GM23338 (cell line): ENCODE measurements at regions not wholly inside any gene's neighbourhood (a gene's known extent, or its start where the extent isn't known, plus 50 kb on each side); places are given as distances from the start of the nearest gene placed in this dataset.

Source experiments
- ATAC-seq: fragments of 200-7000 bp; cut with Tn5 transposase; 3 replicates; pipeline ENCODE4 v1.9.1; 2020
- DNase-seq: peaks from one replicate; pipeline ENCODE4 v3.0.0-alpha.2; 2015; ENCODE audit warnings: low spot score
- H2AFZ ChIP-seq: fragments of 200-600 bp; sonication (generic); 2 replicates; pipeline ENCODE4 v1.8.0; 2016; ENCODE audit warnings: antibody characterized with exemption, mild to moderate bottlenecking, moderate library complexity
- H3F3A ChIP-seq: fragments of 200-600 bp; sonication (generic); replicated peaks from 2 replicates; pipeline ENCODE4 v1.8.0; 2017; ENCODE audit warnings: antibody characterized with exemption, mixed run types, low read depth
- H3K27ac ChIP-seq: fragments of 200-600 bp; sonication (generic); 2 replicates; pipeline ENCODE4 v1.6.1; 2016; ENCODE audit warnings: low read depth
- H3K27me3 ChIP-seq: fragments of 200-600 bp; sonication (generic); 2 replicates; pipeline ENCODE4 v1.8.0; 2016; ENCODE audit warnings: mild to moderate bottlenecking, mixed run types, moderate library complexity; ENCODE audit not compliant: insufficient read depth
- H3K36me3 ChIP-seq: fragments of 200-600 bp; sonication (generic); 2 replicates; pipeline ENCODE4 v1.8.0; 2016; ENCODE audit warnings: mild to moderate bottlenecking; ENCODE audit not compliant: insufficient read depth
- H3K4me1 ChIP-seq: fragments of 200-600 bp; sonication (generic); 2 replicates; pipeline ENCODE4 v1.8.0; 2016; ENCODE audit warnings: mild to moderate bottlenecking, moderate library complexity; ENCODE audit not compliant: insufficient read depth
- H3K4me2 ChIP-seq: fragments of 200-600 bp; sonication (generic); 2 replicates; pipeline ENCODE4 v1.7.1; 2017; ENCODE audit warnings: mixed run types
- H3K4me3 ChIP-seq: fragments of 200-600 bp; sonication (generic); 2 replicates; pipeline ENCODE4 v1.6.1; 2016; ENCODE audit warnings: mixed run types
- H3K79me2 ChIP-seq: fragments of 200-600 bp; sonication (generic); replicated peaks from 2 replicates; pipeline ENCODE4 v1.8.0; 2017; ENCODE audit warnings: mild to moderate bottlenecking; ENCODE audit not compliant: insufficient read depth
- H3K9me2 ChIP-seq: fragments of 200-600 bp; sonication (generic); 2 replicates; pipeline ENCODE4 v1.8.0; 2017; ENCODE audit not compliant: insufficient read depth
- H4K20me1 ChIP-seq: fragments of 200-600 bp; sonication (generic); replicated peaks from 2 replicates; pipeline ENCODE4 v1.8.0; 2017; ENCODE audit warnings: mild to moderate bottlenecking; ENCODE audit not compliant: insufficient read depth
- H3K27ac Mint-ChIP-seq: 2 replicates; pipeline ENCODE4 v1.8.0; 2020; ENCODE audit warnings: inconsistent platforms, mild to moderate bottlenecking, moderate library complexity, mixed read lengths
- H3K27me3 Mint-ChIP-seq: 3 replicates; pipeline ENCODE4 v1.8.0; 2022; ENCODE audit warnings: low read depth, mild to moderate bottlenecking, moderate library complexity, mixed read lengths, inconsistent platforms; ENCODE audit not compliant: insufficient read depth, poor library complexity
- H3K36me3 Mint-ChIP-seq: 3 replicates; pipeline ENCODE4 v1.8.0; 2021; ENCODE audit warnings: low read depth, mild to moderate bottlenecking, inconsistent platforms, moderate library complexity, mixed read lengths
- H3K4me1 Mint-ChIP-seq: 3 replicates; pipeline ENCODE4 v1.8.0; 2020; ENCODE audit warnings: mild to moderate bottlenecking, inconsistent platforms, mixed read lengths
- H3K4me3 Mint-ChIP-seq: 3 replicates; pipeline ENCODE4 v1.8.0; 2021; ENCODE audit warnings: moderate library complexity, mild to moderate bottlenecking, inconsistent platforms, mixed read lengths
- H3K9me3 Mint-ChIP-seq: 3 replicates; pipeline ENCODE4 v1.8.0; 2020; ENCODE audit warnings: moderate library complexity, mild to moderate bottlenecking, inconsistent platforms, mixed read lengths
- CREB1 ChIP-seq: fragments of 250-450 bp; sonication (Bioruptor Pico); IDR thresholded peaks from 2 replicates; pipeline ENCODE4 v1.5.0; 2020; ENCODE audit warnings: low read depth, mild to moderate bottlenecking, moderate library complexity
- EZH2 ChIP-seq: fragments of 200-600 bp; sonication (generic); IDR thresholded peaks from one replicate; pipeline ENCODE4 v1.8.0; 2017; ENCODE audit warnings: antibody characterized with exemption, mild to moderate bottlenecking, low read depth; ENCODE audit not compliant: unreplicated experiment
- EZH2phosphoT487 ChIP-seq: fragments of 200-600 bp; sonication (generic); IDR thresholded peaks from one replicate; pipeline ENCODE4 v1.8.1; 2018; ENCODE audit warnings: antibody characterized with exemption; ENCODE audit not compliant: unreplicated experiment
- JUNB ChIP-seq: IDR thresholded peaks from one replicate; pipeline ENCODE4 v1.6.1; 2016; ENCODE audit warnings: antibody characterized with exemption; ENCODE audit not compliant: unreplicated experiment
- NANOG ChIP-seq: IDR thresholded peaks from 2 replicates; pipeline ENCODE4 v1.6.1; 2016; ENCODE audit warnings: antibody characterized with exemption, borderline replicate concordance
- STAT1 ChIP-seq: IDR thresholded peaks from one replicate; pipeline ENCODE4 v1.6.1; 2016; ENCODE audit warnings: antibody characterized with exemption; ENCODE audit not compliant: unreplicated experiment
- ZNF114 ChIP-seq: fragments of 250-450 bp; sonication (Bioruptor Pico); IDR thresholded peaks from 2 replicates; pipeline ENCODE4 v1.5.0; 2020; ENCODE audit warnings: mild to moderate bottlenecking, moderate library complexity
- ZNF331 ChIP-seq: fragments of 250-450 bp; sonication (Bioruptor Pico); IDR thresholded peaks from 2 replicates; pipeline ENCODE4 v1.5.0; 2020; ENCODE audit warnings: low read depth, mild to moderate bottlenecking, moderate library complexity
- TF ChIP-seq, protein P1 (sequence below): IDR thresholded peaks from 2 replicates; pipeline ENCODE4 v1.6.1; 2016; ENCODE audit warnings: antibody characterized with exemption
- TF ChIP-seq, protein P2 (sequence below), 2 experiments: fragments of 200-600 bp in 1 of 2; sonication (generic) in 1 of 2; conservative IDR thresholded peaks; 2 replicates each; pipeline versions ENCODE4 v1.5.1 to v1.6.1; 2016 to 2017; ENCODE audit warnings: antibody characterized with exemption in 2 of 2, low read depth in 2 of 2, mild to moderate bottlenecking in 2 of 2, moderate library complexity in 1 of 2
- TF ChIP-seq, protein P3 (sequence below): fragments of 250-450 bp; sonication (Bioruptor Pico); IDR thresholded peaks from 2 replicates; pipeline ENCODE4 v1.5.0; 2020; ENCODE audit warnings: mild to moderate bottlenecking, moderate library complexity
- TF ChIP-seq, protein P4 (sequence below): IDR thresholded peaks from one replicate; pipeline ENCODE4 v1.6.1; 2018; ENCODE audit warnings: antibody characterized with exemption; ENCODE audit not compliant: unreplicated experiment

DNA sequence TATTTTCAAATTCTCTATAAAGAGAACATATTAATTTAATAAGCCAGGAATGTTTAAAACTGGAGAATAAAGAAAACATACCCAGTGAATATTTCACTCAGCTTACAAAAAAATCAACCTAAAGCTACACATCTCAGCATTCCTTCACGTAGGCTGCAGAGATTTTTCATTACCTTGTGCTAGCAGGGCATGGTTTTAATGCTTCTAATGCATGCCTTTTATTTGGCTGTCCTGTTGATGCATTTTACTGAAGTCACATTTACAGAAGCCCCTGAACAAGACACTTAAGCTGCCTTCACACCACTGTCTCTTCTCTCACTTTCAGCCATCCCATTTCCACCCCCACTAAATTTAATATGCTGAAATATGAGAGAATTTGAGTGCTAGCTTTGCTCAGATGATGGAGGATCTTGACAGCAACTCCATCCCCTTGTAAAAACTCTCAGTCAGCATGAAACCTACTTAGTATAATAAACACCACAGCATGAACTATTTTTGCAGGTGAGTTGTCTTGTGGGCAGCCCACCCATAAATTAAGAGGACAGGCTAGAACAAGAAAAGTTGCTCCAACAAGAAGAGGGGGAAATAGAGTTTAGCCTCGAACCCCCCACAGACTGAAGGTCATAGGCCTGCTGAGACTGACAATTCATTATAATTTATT lies 159.4 kb downstream of the SIM1 start:
- Mint-ChIP-seq H3K36me3 (no peaks in the 10 kb centered on the region), H3K4me1 (peaks cover 38% of the 10 kb centered on the region)
- no peak; the same call in 2 of the 3 replicates for ATAC-seq

More for the DNA sequence above, 159.4 kb downstream of the SIM1 start:
- no peaks in the 10 kb centered on the region for H3K9me2 ChIP-seq
- H3K4me3 ChIP-seq: no peak overlapping the region
- TF ChIP-seq, protein P1, sequence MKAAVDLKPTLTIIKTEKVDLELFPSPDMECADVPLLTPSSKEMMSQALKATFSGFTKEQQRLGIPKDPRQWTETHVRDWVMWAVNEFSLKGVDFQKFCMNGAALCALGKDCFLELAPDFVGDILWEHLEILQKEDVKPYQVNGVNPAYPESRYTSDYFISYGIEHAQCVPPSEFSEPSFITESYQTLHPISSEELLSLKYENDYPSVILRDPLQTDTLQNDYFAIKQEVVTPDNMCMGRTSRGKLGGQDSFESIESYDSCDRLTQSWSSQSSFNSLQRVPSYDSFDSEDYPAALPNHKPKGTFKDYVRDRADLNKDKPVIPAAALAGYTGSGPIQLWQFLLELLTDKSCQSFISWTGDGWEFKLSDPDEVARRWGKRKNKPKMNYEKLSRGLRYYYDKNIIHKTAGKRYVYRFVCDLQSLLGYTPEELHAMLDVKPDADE: no peak
- TF ChIP-seq, protein P2, sequence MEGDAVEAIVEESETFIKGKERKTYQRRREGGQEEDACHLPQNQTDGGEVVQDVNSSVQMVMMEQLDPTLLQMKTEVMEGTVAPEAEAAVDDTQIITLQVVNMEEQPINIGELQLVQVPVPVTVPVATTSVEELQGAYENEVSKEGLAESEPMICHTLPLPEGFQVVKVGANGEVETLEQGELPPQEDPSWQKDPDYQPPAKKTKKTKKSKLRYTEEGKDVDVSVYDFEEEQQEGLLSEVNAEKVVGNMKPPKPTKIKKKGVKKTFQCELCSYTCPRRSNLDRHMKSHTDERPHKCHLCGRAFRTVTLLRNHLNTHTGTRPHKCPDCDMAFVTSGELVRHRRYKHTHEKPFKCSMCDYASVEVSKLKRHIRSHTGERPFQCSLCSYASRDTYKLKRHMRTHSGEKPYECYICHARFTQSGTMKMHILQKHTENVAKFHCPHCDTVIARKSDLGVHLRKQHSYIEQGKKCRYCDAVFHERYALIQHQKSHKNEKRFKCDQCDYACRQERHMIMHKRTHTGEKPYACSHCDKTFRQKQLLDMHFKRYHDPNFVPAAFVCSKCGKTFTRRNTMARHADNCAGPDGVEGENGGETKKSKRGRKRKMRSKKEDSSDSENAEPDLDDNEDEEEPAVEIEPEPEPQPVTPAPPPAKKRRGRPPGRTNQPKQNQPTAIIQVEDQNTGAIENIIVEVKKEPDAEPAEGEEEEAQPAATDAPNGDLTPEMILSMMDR (conservative IDR thresholded peaks at IDR 0.05; ENCODE audit: low read depth in 2 of 2): no peak
- TF ChIP-seq JUNB: no peak
- TF ChIP-seq ZNF114 (CRISPR knock-in tag): no peak
- TF ChIP-seq NANOG: no peak
- TF ChIP-seq STAT1: no peak
- no peak for TF ChIP-seq EZH2
- TF ChIP-seq CREB1 (CRISPR knock-in tag): no peak
- TF ChIP-seq EZH2phosphoT487: no peak
- TF ChIP-seq, protein P3, sequence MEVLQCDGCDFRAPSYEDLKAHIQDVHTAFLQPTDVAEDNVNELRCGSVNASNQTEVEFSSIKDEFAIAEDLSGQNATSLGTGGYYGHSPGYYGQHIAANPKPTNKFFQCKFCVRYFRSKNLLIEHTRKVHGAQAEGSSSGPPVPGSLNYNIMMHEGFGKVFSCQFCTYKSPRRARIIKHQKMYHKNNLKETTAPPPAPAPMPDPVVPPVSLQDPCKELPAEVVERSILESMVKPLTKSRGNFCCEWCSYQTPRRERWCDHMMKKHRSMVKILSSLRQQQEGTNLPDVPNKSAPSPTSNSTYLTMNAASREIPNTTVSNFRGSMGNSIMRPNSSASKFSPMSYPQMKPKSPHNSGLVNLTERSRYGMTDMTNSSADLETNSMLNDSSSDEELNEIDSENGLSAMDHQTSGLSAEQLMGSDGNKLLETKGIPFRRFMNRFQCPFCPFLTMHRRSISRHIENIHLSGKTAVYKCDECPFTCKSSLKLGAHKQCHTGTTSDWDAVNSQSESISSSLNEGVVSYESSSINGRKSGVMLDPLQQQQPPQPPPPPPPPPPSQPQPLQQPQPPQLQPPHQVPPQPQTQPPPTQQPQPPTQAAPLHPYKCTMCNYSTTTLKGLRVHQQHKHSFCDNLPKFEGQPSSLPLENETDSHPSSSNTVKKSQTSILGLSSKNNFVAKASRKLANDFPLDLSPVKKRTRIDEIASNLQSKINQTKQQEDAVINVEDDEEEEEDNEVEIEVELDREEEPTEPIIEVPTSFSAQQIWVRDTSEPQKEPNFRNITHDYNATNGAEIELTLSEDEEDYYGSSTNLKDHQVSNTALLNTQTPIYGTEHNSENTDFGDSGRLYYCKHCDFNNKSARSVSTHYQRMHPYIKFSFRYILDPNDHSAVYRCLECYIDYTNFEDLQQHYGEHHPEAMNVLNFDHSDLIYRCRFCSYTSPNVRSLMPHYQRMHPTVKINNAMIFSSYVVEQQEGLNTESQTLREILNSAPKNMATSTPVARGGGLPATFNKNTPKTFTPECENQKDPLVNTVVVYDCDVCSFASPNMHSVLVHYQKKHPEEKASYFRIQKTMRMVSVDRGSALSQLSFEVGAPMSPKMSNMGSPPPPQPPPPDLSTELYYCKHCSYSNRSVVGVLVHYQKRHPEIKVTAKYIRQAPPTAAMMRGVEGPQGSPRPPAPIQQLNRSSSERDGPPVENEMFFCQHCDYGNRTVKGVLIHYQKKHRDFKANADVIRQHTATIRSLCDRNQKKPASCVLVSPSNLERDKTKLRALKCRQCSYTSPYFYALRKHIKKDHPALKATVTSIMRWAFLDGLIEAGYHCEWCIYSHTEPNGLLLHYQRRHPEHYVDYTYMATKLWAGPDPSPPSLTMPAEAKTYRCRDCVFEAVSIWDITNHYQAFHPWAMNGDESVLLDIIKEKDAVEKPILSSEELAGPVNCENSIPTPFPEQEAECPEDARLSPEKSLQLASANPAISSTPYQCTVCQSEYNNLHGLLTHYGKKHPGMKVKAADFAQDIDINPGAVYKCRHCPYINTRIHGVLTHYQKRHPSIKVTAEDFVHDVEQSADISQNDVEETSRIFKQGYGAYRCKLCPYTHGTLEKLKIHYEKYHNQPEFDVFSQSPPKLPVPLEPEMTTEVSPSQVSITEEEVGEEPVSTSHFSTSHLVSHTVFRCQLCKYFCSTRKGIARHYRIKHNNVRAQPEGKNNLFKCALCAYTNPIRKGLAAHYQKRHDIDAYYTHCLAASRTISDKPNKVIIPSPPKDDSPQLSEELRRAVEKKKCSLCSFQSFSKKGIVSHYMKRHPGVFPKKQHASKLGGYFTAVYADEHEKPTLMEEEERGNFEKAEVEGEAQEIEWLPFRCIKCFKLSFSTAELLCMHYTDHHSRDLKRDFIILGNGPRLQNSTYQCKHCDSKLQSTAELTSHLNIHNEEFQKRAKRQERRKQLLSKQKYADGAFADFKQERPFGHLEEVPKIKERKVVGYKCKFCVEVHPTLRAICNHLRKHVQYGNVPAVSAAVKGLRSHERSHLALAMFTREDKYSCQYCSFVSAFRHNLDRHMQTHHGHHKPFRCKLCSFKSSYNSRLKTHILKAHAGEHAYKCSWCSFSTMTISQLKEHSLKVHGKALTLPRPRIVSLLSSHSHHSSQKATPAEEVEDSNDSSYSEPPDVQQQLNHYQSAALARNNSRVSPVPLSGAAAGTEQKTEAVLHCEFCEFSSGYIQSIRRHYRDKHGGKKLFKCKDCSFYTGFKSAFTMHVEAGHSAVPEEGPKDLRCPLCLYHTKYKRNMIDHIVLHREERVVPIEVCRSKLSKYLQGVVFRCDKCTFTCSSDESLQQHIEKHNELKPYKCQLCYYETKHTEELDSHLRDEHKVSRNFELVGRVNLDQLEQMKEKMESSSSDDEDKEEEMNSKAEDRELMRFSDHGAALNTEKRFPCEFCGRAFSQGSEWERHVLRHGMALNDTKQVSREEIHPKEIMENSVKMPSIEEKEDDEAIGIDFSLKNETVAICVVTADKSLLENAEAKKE (CRISPR knock-in tag): no peak
- TF ChIP-seq, protein P4, sequence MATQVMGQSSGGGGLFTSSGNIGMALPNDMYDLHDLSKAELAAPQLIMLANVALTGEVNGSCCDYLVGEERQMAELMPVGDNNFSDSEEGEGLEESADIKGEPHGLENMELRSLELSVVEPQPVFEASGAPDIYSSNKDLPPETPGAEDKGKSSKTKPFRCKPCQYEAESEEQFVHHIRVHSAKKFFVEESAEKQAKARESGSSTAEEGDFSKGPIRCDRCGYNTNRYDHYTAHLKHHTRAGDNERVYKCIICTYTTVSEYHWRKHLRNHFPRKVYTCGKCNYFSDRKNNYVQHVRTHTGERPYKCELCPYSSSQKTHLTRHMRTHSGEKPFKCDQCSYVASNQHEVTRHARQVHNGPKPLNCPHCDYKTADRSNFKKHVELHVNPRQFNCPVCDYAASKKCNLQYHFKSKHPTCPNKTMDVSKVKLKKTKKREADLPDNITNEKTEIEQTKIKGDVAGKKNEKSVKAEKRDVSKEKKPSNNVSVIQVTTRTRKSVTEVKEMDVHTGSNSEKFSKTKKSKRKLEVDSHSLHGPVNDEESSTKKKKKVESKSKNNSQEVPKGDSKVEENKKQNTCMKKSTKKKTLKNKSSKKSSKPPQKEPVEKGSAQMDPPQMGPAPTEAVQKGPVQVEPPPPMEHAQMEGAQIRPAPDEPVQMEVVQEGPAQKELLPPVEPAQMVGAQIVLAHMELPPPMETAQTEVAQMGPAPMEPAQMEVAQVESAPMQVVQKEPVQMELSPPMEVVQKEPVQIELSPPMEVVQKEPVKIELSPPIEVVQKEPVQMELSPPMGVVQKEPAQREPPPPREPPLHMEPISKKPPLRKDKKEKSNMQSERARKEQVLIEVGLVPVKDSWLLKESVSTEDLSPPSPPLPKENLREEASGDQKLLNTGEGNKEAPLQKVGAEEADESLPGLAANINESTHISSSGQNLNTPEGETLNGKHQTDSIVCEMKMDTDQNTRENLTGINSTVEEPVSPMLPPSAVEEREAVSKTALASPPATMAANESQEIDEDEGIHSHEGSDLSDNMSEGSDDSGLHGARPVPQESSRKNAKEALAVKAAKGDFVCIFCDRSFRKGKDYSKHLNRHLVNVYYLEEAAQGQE: no peak
- TF ChIP-seq ZNF331 (CRISPR knock-in tag): no peak
- H3K36me3 ChIP-seq: no peaks in the 10 kb centered on the region
- H3K9me3 Mint-ChIP-seq: no peaks in the 10 kb centered on the region
- no peaks in the 10 kb centered on the region for H3K27me3 Mint-ChIP-seq
- H3K4me3 Mint-ChIP-seq: no peak overlapping the region
- no peak overlapping the region for H3K27ac ChIP-seq
- H2AFZ ChIP-seq: no peak overlapping the region
- peaks cover 43% of the 10 kb centered on the region for H3K4me1 ChIP-seq
- no peak for DNase-seq
- no peaks in the 10 kb centered on the region for H3K79me2 ChIP-seq
- H3F3A ChIP-seq: no peaks in the 10 kb centered on the region
- H3K27ac Mint-ChIP-seq: no peak overlapping the region
- H3K27me3 ChIP-seq: no peaks in the 10 kb centered on the region
- H4K20me1 ChIP-seq: no peaks in the 10 kb centered on the region
- H3K4me2 ChIP-seq: 0 out of 2 replicates have a peak overlapping the region, but pooled peaks have one; percentile 16
